ENCODE measurements at regions not wholly inside any gene's neighbourhood (a gene's known extent, or its start where the extent isn't known, plus 50 kb on each side); places are given as distances from the start of the nearest gene placed in this dataset.

GRCh38 chr18:69109686-69110085 lies 291.0 kb upstream of the DOK6 start:
- H3K4me3 ChIP-seq (replicated peaks; ENCODE audit: low read depth, low read length), result no peak overlapping the region
- DNase-seq (ENCODE audit: extremely low read depth, low read depth), result no peak
- TF ChIP-seq CTCF (IDR thresholded peaks at IDR 0.05; ENCODE audit: low read depth, low read length, missing control alignments), result no peak

- H3K4me3 ChIP-seq (replicated peaks; ENCODE audit: low read depth, low read length), result no peak overlapping the region
- TF ChIP-seq CTCF (IDR thresholded peaks at IDR 0.05; ENCODE audit: low read depth, low read length, missing control alignments), result no peak
- DNase-seq (ENCODE audit: extremely low read depth, low read depth), result no peak
Observed at GRCh38 chr18:69120833-69121232, 279.9 kb upstream of the DOK6 start.

GRCh38 chr18:69123421-69123820 lies 277.3 kb upstream of the DOK6 start:
- no peak for DNase-seq (ENCODE audit: extremely low read depth, low read depth)
- no peak for TF ChIP-seq CTCF (IDR thresholded peaks at IDR 0.05; ENCODE audit: low read depth, low read length, missing control alignments)
- H3K4me3 ChIP-seq (replicated peaks; ENCODE audit: low read depth, low read length), result no peak overlapping the region

- no peak overlapping the region for H3K4me3 ChIP-seq (replicated peaks; ENCODE audit: low read depth, low read length)
- TF ChIP-seq CTCF (IDR thresholded peaks at IDR 0.05; ENCODE audit: low read depth, low read length, missing control alignments), result no peak
- no peak for DNase-seq (ENCODE audit: extremely low read depth, low read depth)
Observed at GRCh38 chr18:69127873-69128500, 272.7 kb upstream of the DOK6 start.

- no peak for TF ChIP-seq CTCF (IDR thresholded peaks at IDR 0.05; ENCODE audit: low read depth, low read length, missing control alignments)
- H3K4me3 ChIP-seq (replicated peaks; ENCODE audit: low read depth, low read length), result no peak overlapping the region
- DNase-seq (ENCODE audit: extremely low read depth, low read depth), result no peak
Observed at GRCh38 chr18:69128566-69128965, 272.1 kb upstream of the DOK6 start.

- no peak for TF ChIP-seq CTCF (IDR thresholded peaks at IDR 0.05; ENCODE audit: low read depth, low read length, missing control alignments)
- no peak overlapping the region for H3K4me3 ChIP-seq (replicated peaks; ENCODE audit: low read depth, low read length)
- no peak for DNase-seq (ENCODE audit: extremely low read depth, low read depth)
Observed at GRCh38 chr18:69128978-69129377, 271.7 kb upstream of the DOK6 start.

GRCh38 chr18:69138088-69138487 lies 262.6 kb upstream of the DOK6 start:
- DNase-seq (ENCODE audit: extremely low read depth, low read depth), result no peak
- H3K4me3 ChIP-seq (replicated peaks; ENCODE audit: low read depth, low read length), result no peak overlapping the region
- TF ChIP-seq CTCF (IDR thresholded peaks at IDR 0.05; ENCODE audit: low read depth, low read length, missing control alignments), result no peak
